AG20443 (cell line): ENCODE measurements at regions not wholly inside any gene's neighbourhood (a gene's known extent, or its start where the extent isn't known, plus 50 kb on each side); places are given as distances from the start of the nearest gene placed in this dataset.
"Not testable (repeated sequence)": the region's sequence is repeated elsewhere in the genome, so short reads cannot be mapped to it uniquely, and the experiment has no call there.

Experiments used
- DNase-seq: peaks from one replicate; pipeline ENCODE4 v3.0.0; 2012; ENCODE audit warnings: low spot score, mixed read lengths

DNA sequence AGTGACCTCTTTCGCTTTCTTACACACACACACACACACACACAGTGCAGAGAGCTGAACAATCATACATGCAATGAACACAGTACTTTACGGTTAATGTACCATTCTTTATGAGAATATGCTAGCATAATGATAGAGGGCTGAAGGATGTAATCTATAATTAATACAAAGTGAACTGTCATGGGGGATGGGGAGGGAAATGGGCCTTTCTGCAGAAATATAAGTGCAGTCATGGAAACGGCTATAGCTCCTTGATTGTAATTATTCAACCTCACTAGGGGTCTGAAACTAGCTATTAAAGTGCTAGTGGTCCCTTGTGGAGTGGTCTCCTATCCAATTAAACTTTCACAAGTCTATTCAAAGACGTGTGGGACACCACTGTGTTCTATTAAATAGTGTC, 443.2 kb upstream of the FOXG1 start:
- DNase-seq, result no peak

- no peak for DNase-seq
Observed at GRCh38 chr14:28323951-28324741, 442.4 kb upstream of the FOXG1 start.

- no peak for DNase-seq
Observed at GRCh38 chr14:28340816-28341215, 425.8 kb upstream of the FOXG1 start.

- DNase-seq, result no peak
Observed at GRCh38 chr14:28344381-28344780, 422.2 kb upstream of the FOXG1 start.

DNA sequence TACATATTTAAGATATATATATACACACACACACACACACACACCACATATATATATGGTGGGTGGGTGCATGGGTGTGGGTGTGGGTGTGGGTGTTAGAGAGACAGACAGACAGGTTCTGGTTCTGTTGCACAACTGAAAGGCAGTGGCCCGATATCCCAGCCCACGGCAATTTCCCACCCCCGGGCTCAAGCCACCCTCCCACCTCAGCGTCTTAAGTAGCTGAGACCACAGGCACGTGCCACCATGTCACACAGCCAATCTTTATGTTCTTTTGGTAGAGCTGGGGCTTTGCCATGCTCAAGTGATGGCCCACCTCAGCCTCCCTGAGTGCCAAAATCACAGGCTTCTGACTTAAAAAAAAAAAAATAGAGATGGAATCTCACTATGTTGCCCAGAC, 417.8 kb upstream of the FOXG1 start:
- no peak for DNase-seq

DNA sequence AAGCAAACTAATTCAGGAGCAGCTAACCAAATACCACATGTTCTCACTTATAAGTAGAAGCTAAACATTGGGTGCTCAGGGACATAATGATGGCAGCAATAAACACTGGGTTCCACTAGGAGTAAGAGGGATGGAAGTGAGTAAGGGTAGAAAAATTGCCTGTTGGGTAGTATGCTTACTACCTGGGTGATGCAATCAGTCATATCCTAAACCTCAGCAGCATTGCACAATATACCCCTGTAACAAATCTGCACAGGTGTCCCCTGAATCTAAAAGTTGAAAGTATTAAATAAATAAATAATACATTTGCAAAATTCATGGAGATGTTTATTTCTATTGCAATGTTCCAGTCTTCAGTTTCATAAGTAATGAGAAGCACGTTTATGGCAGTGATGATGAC, 409.8 kb upstream of the FOXG1 start:
- no peak for DNase-seq

DNA sequence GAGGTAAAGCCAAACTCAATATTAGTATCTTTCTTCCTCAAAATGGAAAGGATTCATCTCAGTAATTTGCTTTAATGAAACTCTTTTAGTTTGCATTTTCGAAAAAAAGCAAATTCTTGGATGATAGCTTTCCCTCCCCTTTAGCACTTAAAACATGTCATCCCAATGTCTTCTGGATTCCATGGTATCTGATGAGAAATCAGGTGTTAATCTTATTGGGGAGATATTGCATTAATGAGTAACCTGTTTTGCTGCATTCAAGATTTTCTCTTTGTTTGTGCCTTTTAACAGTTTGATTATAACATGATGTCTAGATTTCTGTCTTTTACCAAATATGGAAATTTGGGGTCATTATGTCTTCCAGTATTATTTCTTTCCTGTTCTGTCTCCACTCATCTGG, 405.1 kb upstream of the FOXG1 start:
- no peak for DNase-seq

DNA sequence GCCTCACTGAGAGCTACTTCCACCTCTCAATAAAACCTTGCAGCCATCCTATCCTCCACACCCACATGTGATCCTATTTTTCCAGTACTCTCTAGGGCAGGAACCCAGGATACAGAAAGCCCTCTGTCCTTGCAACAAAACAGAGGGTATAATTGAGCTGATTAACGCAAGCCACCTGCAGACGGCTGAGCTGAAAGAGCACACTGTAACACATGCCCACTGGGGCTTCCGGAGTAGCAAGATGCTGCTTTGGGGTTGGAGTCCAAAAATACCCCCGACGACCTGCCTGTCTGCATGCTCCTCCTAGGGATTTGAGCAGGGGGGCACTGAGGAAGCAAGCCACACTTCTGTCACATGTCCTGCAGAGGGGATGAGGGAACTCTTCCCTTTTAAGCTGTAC, 401.1 kb upstream of the FOXG1 start:
- DNase-seq, result no peak

DNA sequence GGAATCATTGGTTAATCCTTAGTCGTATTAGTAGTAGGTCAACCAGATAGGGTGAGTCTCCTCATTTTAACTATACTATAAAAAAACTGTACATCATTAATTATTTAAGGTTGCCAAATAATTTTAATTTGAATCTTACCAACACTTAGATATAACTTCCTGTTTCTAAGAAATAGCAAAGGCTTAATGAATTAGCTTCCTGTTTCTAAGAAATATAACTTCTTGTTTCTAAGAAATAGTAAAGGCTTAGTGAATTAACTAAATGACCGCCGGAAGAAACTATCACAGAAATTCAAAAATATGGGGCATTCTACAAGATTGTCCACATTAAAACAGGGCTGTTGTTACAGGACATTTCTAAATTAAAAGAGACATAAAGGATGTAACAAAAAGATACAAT, 392.9 kb upstream of the FOXG1 start:
- DNase-seq, result no peak

GRCh38 chr14:28375295-28375694, 391.3 kb upstream of the FOXG1 start:
- no peak for DNase-seq

DNA sequence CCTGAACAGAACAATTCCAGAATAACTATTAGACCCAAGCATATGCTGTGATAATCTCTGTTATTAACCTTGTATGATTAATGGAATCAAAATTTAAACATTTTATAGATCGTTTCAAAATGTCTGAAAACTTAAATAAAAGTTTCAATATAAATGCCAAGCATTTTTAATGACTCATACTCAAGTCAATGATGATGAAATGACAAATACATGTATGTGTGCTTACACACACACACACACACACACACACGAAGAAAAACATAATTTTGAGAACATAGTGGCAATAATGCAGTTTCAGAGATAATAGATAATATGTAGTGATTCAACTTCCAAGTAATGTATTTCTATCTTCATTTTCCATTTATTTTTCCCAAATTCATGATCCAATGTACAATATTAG, 384.9 kb upstream of the FOXG1 start:
- no peak for DNase-seq

DNA sequence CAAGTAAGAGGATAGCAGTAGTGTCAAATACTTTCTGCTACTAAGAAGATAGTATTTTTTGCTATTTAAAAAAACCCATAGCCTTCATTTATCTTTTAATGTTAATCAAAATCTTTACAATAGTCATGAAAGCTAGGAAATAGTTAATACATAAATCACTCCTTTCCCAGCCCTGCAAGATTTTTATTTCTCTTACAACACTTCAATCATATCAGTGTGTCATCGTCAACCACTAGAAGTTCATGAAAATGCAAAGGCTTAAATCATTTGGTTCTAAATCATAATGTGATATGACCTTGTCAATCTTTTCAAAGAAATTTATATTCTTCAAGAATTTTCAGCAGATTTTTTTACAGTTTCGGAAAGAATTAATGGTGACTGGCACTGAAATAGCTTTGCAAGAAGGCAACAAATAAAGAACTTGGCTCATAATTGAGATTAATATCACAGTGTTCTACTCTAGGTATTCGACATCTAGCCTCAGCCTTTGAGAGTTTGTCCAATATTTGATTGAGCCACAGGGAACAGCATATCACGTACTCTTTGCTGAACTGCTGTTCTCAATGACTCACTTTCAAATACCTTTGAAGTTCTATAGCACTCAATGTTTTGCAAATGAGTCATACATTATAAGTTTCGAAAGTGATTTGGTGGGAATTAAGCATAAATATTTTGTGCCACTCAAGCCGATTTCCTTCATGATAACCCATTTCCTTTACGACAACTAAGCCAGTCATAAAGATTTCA, 384.0 kb upstream of the FOXG1 start:
- DNase-seq, result no peak

DNA sequence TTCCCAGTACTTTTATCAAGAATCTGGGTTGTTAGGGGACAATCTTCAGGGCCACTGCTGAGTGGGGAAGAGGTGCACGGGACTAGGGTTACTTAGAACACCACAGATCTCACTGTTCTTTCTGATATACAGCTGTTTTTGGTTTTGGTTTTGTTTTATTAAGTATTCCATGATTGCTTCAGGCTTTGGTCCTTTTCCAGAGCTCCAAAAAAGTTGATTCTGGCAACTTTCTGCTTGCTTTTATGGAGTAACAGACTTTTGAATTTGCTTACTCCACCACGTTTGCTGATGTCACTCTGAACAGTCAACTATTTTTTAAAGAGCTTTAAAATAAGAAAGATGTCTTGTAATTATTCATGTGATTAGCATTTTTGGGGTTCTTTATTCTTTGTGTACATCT, 368.1 kb upstream of the FOXG1 start:
- no peak for DNase-seq

DNA sequence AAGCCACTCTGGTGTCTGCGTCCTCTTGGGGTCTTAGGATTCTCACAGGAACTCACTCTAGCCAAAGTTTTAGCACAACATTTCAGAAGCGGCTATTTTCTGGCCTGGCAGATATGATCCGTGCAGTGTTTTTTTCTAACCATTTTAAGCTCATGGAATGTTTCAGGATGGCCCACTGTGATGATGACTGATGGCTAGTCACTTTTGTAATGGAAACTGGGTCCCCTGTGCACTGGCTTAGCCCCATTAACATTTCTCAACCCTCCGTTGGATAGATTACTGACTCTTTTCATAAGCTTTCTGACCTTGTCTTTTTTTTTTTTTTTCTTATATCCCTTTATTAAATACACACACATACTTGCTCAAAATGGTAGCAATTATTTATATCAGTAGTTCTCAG, 364.9 kb upstream of the FOXG1 start:
- not testable (repeated sequence) for DNase-seq

DNA sequence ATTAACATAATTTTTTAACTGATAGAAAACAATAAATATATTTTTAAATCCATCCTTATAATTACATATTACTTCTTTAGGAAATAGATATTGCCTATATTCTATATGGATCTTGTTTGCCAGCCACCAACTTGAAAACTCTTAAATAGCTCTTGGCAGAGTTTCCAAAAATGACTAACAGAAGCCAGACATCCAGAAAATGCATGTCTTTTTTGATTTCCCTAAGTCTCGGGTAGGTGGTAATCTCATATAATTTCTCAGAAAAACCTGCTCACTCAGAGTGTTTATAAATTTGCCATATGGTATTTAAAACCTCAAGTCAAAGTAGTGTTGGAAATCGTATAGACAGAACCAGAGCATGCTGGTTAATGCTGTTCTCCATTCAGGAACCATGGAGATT, 360.4 kb upstream of the FOXG1 start:
- no peak for DNase-seq

DNA sequence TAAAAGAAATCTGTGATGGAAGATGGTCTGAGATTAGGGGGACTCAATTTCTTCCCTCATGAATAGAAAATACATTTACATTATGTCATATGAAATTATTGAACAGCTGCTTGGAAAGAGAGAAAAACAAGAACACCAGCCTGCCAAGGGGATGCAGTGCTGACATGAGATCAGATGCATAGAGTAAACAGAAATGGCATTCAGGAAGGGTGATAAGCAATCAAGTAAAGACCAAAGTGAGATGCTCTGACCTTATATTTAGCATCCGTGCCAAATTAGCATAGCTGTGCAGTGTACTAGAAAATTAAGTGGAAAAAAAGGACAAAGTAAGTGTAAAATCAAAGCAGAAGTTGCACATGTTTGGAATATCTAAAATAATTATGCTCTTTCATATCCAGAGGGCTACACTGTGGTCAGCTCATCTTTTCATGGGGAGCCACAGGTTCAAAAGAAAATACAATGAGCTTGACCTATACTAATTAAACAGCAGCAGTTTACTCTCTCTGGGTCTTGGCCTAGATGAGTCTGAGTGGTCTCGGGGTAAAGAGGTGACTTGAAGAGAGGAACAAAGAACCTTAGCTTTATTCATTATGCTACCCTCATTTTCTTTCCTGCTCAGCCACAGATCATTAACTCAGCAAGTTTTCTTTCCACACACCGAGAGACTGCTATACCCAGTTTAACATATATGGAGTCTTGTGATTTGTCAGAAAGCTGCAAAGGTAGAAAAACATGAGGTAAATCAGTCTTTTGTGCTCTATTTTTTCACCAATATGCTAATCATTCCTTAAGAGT, 359.4 kb upstream of the FOXG1 start:
- no peak for DNase-seq

DNA sequence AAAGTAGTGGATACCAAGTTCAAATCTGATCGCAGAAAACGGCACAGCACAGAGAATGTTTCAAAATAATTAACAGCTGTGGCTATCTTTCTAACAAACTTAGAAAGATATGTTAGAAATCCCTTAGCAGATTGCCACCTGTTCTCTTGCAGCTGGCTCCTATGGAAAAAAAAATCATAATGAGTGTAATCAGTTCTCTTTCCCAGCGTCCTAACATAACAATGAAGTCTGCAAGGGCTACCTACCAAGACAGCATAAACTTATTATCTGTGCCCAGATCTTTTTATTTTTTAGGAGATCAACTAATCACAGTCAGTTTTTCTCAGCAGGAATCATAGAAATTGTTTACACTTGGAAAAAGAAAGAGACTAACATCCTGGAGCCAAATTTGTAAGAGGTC, 358.6 kb upstream of the FOXG1 start:
- DNase-seq, result no peak

GRCh38 chr14:28412077-28412476, 354.5 kb upstream of the FOXG1 start:
- no peak for DNase-seq

- no peak for DNase-seq
Observed at GRCh38 chr14:28426960-28427359, 339.6 kb upstream of the FOXG1 start.

GRCh38 chr14:28436821-28437220, 329.8 kb upstream of the FOXG1 start:
- no peak for DNase-seq

- no peak for DNase-seq
Observed at GRCh38 chr14:28461389-28461788, 305.2 kb upstream of the FOXG1 start.

- no peak for DNase-seq
Observed at GRCh38 chr14:28467611-28468010, 299.0 kb upstream of the FOXG1 start.
